Uterus (tissue), 3 donors: ENCODE measurements at regions not wholly inside any gene's neighbourhood (a gene's known extent, or its start where the extent isn't known, plus 50 kb on each side); places are given as distances from the start of the nearest gene placed in this dataset.

Experiments
- DNase-seq, 2 donors: peaks; one replicate each; pipeline ENCODE4 v3.0.0-alpha.2; 2019 to 2020
- H3K27ac ChIP-seq, 2 donors: fragments of 200-600 bp; sonication (generic); 1 replicate in 1 of 2; 2 replicates in 1 of 2; pipeline ENCODE4 v1.5.1; 2016 to 2018
- H3K27me3 ChIP-seq, 2 donors: fragments of 200-600 bp; sonication (generic); one replicate each; pipeline ENCODE4 v1.5.1; 2018 to 2019; ENCODE audit warnings: control low read depth in 1 of 2
- H3K36me3 ChIP-seq, 2 donors: fragments of 200-600 bp; sonication (generic); one replicate each; pipeline ENCODE4 v1.5.1; 2019; ENCODE audit warnings: control low read depth in 1 of 2
- H3K4me1 ChIP-seq, 2 donors: fragments of 200-600 bp; sonication (generic); one replicate each; pipeline ENCODE4 v1.5.1; 2018 to 2019; ENCODE audit warnings: control low read depth in 1 of 2
- H3K4me3 ChIP-seq, 2 donors: fragments of 200-600 bp; sonication (generic); 1 replicate in 1 of 2; 2 replicates in 1 of 2; pipeline ENCODE4 v1.5.1; 2018 to 2019; ENCODE audit warnings: mild to moderate bottlenecking in 1 of 2
- H3K9me3 ChIP-seq, 2 donors: fragments of 200-600 bp; sonication (generic); one replicate each; pipeline ENCODE4 v1.5.1; 2019; ENCODE audit warnings: control low read depth in 1 of 2
- POLR2A ChIP-seq, 2 donors: fragments of 450-650 bp; IDR thresholded peaks; one replicate each; pipeline ENCODE4 v1.6.1; 2016; ENCODE audit warnings: antibody characterized with exemption in 2 of 2, mild to moderate bottlenecking in 1 of 2, moderate library complexity in 1 of 2
- intact Hi-C: fragments of 100-400 bp; cut with DNase I; formaldehyde crosslinking; loops from one replicate; pipeline ENCODE4 v1.15.1; 2023; ENCODE audit warnings: low total_unique reads
- TF ChIP-seq, protein P1 (sequence below), 4 experiments: fragments of 200-600 bp in 2 of 4; fragments of 450-650 bp in 2 of 4; sonication (generic) in 2 of 4; IDR thresholded peaks; one replicate each; pipeline ENCODE4 v1.5.1; 2016 to 2019; ENCODE audit warnings: antibody characterized with exemption in 4 of 4, mild to moderate bottlenecking in 2 of 4, moderate library complexity in 1 of 4
- donor health status: DM: yes; HTN: yes; CAD: no.

DNA sequence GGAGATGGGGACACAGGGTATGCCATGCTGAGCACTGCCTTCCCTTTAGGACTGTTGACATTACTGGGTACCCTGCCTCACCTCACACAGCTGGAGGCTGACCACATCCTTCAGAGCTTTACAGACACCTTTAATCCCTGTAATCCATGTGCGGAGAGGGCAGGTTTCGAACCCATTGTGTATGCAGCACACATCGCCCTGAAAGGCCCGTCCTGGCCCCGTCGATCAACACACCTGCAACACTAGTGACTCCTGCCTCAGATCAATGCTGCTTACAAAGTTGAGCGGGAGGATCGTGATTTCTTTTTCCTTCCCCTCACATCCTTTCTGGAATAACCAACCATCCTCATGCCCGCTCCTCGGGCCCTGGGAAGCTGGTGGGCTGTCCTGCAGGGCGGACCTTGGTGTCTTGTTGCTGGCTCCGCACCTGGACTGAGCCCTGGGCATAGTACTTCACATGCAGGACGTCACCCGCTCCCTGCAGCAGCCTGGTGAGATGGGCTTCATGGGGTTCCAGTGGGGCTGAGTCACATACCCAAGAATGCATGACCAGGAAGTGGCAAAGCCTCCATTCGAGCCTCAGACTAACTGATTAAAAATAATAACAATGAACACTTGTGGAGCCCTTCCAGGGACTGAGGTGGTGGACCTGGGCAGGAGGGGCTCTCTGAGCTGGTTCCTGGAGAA lies 403.6 kb downstream of the PTPRU start:
- H3K4me3 ChIP-seq: no peak overlapping the region
- intact Hi-C loops: no loop called here

DNA sequence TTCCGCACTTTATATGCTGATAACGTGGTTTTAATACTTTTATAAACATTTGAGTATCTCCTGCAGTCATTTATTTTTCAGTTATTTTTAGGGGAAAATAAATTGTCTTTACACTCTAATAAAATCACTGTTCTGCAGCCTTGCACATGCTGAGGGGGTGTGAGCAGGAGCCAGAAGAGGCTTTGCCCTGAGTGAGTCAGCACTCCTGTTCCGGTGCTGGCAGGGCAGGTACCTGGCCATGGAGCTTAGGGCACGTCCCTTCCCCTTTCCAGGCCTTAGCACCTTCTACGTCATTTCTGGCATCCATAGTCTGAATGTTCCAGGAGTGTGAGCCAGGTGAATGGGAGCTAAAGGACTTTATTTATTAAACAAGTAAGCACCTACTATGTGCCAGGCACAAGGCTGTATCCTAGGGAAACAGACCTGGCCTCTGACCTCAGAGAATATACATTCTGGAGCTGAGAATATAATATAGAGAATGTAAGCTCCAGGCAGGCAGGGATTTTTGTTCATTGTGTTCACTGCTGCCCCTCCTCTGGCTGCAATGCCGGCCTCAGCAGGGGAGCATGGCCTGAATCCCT lies 402.9 kb downstream of the PTPRU start:
- TF ChIP-seq POLR2A (IDR thresholded peaks at IDR 0.05): no peak
- TF ChIP-seq, protein P1, sequence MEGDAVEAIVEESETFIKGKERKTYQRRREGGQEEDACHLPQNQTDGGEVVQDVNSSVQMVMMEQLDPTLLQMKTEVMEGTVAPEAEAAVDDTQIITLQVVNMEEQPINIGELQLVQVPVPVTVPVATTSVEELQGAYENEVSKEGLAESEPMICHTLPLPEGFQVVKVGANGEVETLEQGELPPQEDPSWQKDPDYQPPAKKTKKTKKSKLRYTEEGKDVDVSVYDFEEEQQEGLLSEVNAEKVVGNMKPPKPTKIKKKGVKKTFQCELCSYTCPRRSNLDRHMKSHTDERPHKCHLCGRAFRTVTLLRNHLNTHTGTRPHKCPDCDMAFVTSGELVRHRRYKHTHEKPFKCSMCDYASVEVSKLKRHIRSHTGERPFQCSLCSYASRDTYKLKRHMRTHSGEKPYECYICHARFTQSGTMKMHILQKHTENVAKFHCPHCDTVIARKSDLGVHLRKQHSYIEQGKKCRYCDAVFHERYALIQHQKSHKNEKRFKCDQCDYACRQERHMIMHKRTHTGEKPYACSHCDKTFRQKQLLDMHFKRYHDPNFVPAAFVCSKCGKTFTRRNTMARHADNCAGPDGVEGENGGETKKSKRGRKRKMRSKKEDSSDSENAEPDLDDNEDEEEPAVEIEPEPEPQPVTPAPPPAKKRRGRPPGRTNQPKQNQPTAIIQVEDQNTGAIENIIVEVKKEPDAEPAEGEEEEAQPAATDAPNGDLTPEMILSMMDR (IDR thresholded peaks at IDR 0.05): no peak
- intact Hi-C loops: no loop called here
- H3K36me3 ChIP-seq: no peaks in the 10 kb centered on the region

More for the DNA sequence above, 403.6 kb downstream of the PTPRU start:
- Histone ChIP-seq H3K27ac (no peak overlapping the region), H3K4me1 (no peaks in the 10 kb centered on the region), H3K27me3 (no peaks in the 10 kb centered on the region), H3K9me3 (no peaks in the 10 kb centered on the region), H3K36me3 (no peaks in the 10 kb centered on the region)
- TF ChIP-seq POLR2A (IDR thresholded peaks at IDR 0.05): no peak
- TF ChIP-seq, protein P1 (IDR thresholded peaks at IDR 0.05): no peak
- no peak for DNase-seq

DNA sequence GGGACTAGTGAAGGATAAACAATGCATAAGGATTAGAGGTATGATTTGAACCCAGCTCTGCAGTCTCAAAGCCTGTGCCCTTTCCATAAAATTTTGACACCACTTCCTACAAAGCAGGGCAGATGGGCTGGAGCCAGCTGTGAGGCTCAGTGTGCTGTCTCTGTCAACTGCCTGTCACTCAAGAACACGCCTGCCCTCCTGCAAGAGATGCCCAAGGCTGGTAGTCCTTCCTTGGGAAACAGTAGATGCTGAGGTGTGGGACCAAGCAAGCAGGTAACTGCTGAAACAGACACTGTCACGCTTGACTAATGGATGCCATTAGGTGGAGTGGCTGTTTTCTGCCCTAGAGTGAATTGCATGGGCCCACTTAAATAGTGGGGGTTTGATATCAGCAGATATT lies 402.0 kb downstream of the PTPRU start:
- Histone ChIP-seq H3K9me3 (no peaks in the 10 kb centered on the region), H3K36me3 (no peaks in the 10 kb centered on the region), H3K4me1 (no peaks in the 10 kb centered on the region), H3K27ac (no peak overlapping the region), H3K4me3 (no peak overlapping the region), H3K27me3 (no peaks in the 10 kb centered on the region)
- no peak for DNase-seq
- intact Hi-C loops: no loop called here
- no peak for TF ChIP-seq POLR2A (IDR thresholded peaks at IDR 0.05)
- TF ChIP-seq, protein P1 (IDR thresholded peaks at IDR 0.05): no peak

More for the DNA sequence above, 402.9 kb downstream of the PTPRU start:
- no peaks in the 10 kb centered on the region for H3K27me3 ChIP-seq
- H3K4me1 ChIP-seq: no peaks in the 10 kb centered on the region
- no peak overlapping the region for H3K4me3 ChIP-seq
- no peaks in the 10 kb centered on the region for H3K9me3 ChIP-seq
- no peak overlapping the region for H3K27ac ChIP-seq
- no peak for DNase-seq

DNA sequence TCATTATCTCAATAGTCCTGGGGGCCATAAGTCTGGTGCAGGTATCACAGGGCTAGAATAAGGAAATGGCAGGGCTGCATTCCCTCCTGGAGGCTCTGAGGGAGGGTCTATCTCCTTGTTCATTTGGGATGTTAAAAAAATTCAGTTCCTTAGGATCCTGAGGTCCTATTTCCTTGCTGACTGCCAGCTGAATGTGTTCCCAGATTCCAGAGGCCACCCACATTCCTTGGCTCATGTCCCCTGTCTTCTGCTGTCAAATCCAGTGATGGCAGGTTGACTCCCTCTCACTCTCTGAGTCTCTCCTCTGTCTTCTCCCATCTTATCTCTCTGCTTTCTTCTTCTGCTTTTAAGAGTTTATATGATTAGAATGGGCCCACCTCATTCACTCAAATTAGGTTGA lies 400.6 kb downstream of the PTPRU start:
- H3K4me1 ChIP-seq: no peaks in the 10 kb centered on the region
- no peak for DNase-seq
- TF ChIP-seq POLR2A (IDR thresholded peaks at IDR 0.05): no peak
- TF ChIP-seq, protein P1 (IDR thresholded peaks at IDR 0.05): no peak
- no peaks in the 10 kb centered on the region for H3K27me3 ChIP-seq
- H3K36me3 ChIP-seq: no peaks in the 10 kb centered on the region
- no peak overlapping the region for H3K27ac ChIP-seq
- no peaks in the 10 kb centered on the region for H3K9me3 ChIP-seq
- no peak overlapping the region for H3K4me3 ChIP-seq
- intact Hi-C loops: no loop called here

DNA sequence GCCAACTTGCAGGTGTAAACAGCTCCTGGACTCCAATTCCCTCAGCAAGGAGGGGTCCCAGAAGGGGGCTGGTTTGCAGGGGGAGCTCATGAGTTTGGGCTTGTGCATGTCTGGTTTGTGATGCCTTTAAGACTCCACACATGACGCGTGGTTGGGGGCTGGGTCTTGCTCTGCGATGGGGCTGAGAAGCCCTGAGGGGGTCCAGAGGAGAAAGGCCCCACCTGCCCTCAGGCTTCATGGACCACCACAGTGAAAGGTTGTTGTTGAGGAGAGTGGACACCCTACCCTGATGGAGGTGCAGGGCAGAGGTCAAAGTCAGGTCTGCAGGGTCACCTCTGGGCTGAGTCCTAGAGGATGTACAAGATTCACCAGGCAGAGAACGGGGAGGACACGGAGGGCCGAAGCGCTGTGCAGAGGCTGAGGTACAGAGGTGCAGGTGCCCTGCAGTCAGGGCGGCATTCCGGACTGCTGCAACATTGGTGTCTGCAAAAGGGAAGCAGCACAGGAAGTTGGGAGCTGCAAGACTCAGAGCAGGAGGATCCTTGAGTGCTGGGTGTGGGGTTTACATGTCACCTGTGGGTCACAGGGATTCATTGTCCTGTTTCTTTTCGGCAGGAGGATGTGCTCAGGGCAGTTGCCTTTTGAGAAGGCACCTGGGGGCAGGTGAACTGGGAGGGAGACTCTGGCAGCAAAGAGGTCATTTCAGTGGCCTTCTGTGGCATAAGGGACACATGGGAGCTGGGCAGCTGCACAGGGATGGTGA lies 399.4 kb downstream of the PTPRU start:
- DNase-seq: no peak
- H3K27me3 ChIP-seq: no peaks in the 10 kb centered on the region
- no peak overlapping the region for H3K27ac ChIP-seq
- H3K4me3 ChIP-seq: no peak overlapping the region
- H3K9me3 ChIP-seq: no peaks in the 10 kb centered on the region
- peaks cover 0 to 4% of the 10 kb centered on the region in 2 donors for H3K4me1 ChIP-seq
- intact Hi-C loops: no loop called here
- H3K36me3 ChIP-seq: no peaks in the 10 kb centered on the region
- TF ChIP-seq, protein P1 (IDR thresholded peaks at IDR 0.05): no peak
- TF ChIP-seq POLR2A (IDR thresholded peaks at IDR 0.05): no peak
